ENCODE measurements at regions not wholly inside any gene's neighbourhood (a gene's known extent, or its start where the extent isn't known, plus 50 kb on each side); places are given as distances from the start of the nearest gene placed in this dataset.

DNA sequence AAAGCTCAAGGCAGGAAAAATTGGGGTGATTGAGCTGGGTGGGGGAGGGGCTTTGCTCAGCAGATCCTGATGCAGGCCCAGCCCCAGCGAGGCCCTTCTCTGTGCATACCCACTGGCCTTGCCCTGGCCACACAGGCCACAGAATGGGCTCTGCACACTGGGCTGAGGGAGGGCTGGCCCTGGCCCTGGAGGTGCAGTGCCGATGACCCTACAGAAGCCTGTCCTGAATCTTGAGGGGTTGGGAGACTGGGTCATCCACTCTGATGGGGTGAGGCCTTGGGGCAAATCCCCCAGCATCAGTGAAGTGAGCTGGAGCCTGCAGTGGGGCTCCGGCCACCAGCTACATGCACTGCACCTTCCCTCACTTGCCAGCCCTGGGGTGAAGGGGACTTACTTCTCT lies 153.1 kb downstream of the URI1 start:
- H3K27me3 ChIP-seq (ENCODE audit: control insufficient read depth in 4 of 4, insufficient read depth in 4 of 4, low read length in 3 of 4), result no peaks in the 10 kb centered on the region
- no peak for DNase-seq (ENCODE audit: low spot score)
- H3K4me1 ChIP-seq (ENCODE audit: control insufficient read depth in 4 of 4, insufficient read depth in 4 of 4, low read length in 3 of 4), result no peaks in the 10 kb centered on the region
- H3K27ac ChIP-seq (ENCODE audit: low read depth in 1 of 2, low read length in 2 of 2), result no peak overlapping the region
- no peak overlapping the region for H3K9ac ChIP-seq (ENCODE audit: low read depth in 1 of 2, low read length in 2 of 2)
- H3K4me3 ChIP-seq (ENCODE audit: low read depth in 1 of 3, low read length in 3 of 3), result no peak overlapping the region
- H3K9me3 ChIP-seq (ENCODE audit: control insufficient read depth in 4 of 4, low read length in 3 of 4), result no peaks in the 10 kb centered on the region
- no peaks in the 10 kb centered on the region for H3K36me3 ChIP-seq (ENCODE audit: control insufficient read depth in 4 of 4, insufficient read depth in 3 of 4, low read depth in 1 of 4, low read length in 3 of 4)
- 89% methylated on average over 3 of the region's 3 CpGs for WGBS
- no peak for TF ChIP-seq NR2F2 (IDR thresholded peaks at IDR 0.05)
- no peak for TF ChIP-seq HNF4A (conservative IDR thresholded peaks at IDR 0.05)
- TF ChIP-seq TAF1 (conservative IDR thresholded peaks at IDR 0.05), result no peak
- no peak for TF ChIP-seq YY1 (IDR thresholded peaks at IDR 0.05)
- TF ChIP-seq GABPA (IDR thresholded peaks at IDR 0.05 in 1 of 2, conservative IDR thresholded peaks at IDR 0.05 in 1 of 2), result no peak
- no peak for TF ChIP-seq ATF3 (IDR thresholded peaks at IDR 0.05)
- TF ChIP-seq, protein P1, sequence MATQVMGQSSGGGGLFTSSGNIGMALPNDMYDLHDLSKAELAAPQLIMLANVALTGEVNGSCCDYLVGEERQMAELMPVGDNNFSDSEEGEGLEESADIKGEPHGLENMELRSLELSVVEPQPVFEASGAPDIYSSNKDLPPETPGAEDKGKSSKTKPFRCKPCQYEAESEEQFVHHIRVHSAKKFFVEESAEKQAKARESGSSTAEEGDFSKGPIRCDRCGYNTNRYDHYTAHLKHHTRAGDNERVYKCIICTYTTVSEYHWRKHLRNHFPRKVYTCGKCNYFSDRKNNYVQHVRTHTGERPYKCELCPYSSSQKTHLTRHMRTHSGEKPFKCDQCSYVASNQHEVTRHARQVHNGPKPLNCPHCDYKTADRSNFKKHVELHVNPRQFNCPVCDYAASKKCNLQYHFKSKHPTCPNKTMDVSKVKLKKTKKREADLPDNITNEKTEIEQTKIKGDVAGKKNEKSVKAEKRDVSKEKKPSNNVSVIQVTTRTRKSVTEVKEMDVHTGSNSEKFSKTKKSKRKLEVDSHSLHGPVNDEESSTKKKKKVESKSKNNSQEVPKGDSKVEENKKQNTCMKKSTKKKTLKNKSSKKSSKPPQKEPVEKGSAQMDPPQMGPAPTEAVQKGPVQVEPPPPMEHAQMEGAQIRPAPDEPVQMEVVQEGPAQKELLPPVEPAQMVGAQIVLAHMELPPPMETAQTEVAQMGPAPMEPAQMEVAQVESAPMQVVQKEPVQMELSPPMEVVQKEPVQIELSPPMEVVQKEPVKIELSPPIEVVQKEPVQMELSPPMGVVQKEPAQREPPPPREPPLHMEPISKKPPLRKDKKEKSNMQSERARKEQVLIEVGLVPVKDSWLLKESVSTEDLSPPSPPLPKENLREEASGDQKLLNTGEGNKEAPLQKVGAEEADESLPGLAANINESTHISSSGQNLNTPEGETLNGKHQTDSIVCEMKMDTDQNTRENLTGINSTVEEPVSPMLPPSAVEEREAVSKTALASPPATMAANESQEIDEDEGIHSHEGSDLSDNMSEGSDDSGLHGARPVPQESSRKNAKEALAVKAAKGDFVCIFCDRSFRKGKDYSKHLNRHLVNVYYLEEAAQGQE (IDR thresholded peaks at IDR 0.05), result no peak
- no peak for TF ChIP-seq MAX (IDR thresholded peaks at IDR 0.05)
- TF ChIP-seq FOXA2 (IDR thresholded peaks at IDR 0.05), result no peak
- TF ChIP-seq SP1 (IDR thresholded peaks at IDR 0.05), result no peak
- no peak for TF ChIP-seq RXRA (IDR thresholded peaks at IDR 0.05)
- TF ChIP-seq RAD21 (IDR thresholded peaks at IDR 0.05), result no peak
- no peak for TF ChIP-seq EGR1 (IDR thresholded peaks at IDR 0.05; ENCODE audit: low read depth in 2 of 2)
- no peak for TF ChIP-seq JUND (IDR thresholded peaks at IDR 0.05)
- TF ChIP-seq FOXA1 (IDR thresholded peaks at IDR 0.05), result no peak

DNA sequence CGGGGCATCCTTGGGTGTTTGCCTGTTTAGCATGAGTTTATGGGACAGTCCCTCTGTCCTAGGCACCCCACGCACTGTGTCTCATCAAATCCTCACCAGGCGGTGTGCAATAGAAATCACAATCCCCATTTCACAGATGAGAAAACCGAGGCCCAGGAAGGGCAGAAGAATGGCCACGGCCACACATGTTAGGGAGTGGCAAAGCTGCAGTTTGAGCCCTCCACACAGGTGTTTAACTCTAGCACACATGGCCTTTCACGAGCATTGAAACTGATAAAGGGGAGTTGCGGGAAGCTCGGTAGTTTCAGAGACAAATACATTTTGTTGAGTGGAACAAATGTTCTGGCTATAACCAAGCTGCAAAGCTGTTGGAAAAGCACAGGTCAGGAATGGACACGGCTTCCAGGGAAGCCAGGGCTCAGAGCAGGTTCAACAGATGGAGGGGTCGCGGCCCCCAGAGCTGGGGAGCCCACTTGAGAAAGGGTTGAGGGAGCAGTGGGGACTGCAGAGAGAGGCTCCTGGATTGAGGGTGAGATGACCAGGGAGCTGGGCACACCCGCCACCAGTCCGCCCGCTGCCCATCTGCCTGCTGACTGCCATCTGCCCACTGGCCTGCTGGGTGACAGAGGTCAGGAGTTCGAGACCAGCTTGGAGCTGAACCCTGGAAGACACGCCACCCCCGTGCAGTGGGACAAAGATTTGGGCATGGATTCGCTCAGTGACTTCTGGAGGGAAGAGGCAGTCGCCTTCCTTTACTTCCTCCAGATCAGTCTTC lies 154.7 kb downstream of the URI1 start:
- no peak for DNase-seq (ENCODE audit: low spot score)
- H3K36me3 ChIP-seq (ENCODE audit: control insufficient read depth in 4 of 4, insufficient read depth in 3 of 4, low read depth in 1 of 4, low read length in 3 of 4), result no peaks in the 10 kb centered on the region
- no peak overlapping the region for H3K27ac ChIP-seq (ENCODE audit: low read depth in 1 of 2, low read length in 2 of 2)
- no peaks in the 10 kb centered on the region for H3K9me3 ChIP-seq (ENCODE audit: control insufficient read depth in 4 of 4, low read length in 3 of 4)
- no peaks in the 10 kb centered on the region for H3K4me1 ChIP-seq (ENCODE audit: control insufficient read depth in 4 of 4, insufficient read depth in 4 of 4, low read length in 3 of 4)
- no peak overlapping the region for H3K9ac ChIP-seq (ENCODE audit: low read depth in 1 of 2, low read length in 2 of 2)
- no peaks in the 10 kb centered on the region for H3K27me3 ChIP-seq (ENCODE audit: control insufficient read depth in 4 of 4, insufficient read depth in 4 of 4, low read length in 3 of 4)
- WGBS, result 91% methylated on average over 19 of the region's 19 CpGs
- H3K4me3 ChIP-seq (ENCODE audit: low read depth in 1 of 3, low read length in 3 of 3), result no peak overlapping the region
- no peak for TF ChIP-seq RXRA (IDR thresholded peaks at IDR 0.05)
- TF ChIP-seq MAX (IDR thresholded peaks at IDR 0.05), result no peak
- TF ChIP-seq JUND (IDR thresholded peaks at IDR 0.05), result no peak
- no peak for TF ChIP-seq HNF4G (IDR thresholded peaks at IDR 0.05)
- no peak for TF ChIP-seq TAF1 (conservative IDR thresholded peaks at IDR 0.05)
- TF ChIP-seq HNF4A (conservative IDR thresholded peaks at IDR 0.05), result no peak
- TF ChIP-seq SP1 (IDR thresholded peaks at IDR 0.05), result no peak
- no peak for TF ChIP-seq FOXA1 (IDR thresholded peaks at IDR 0.05)
- no peak for TF ChIP-seq NR2F2 (IDR thresholded peaks at IDR 0.05)
- TF ChIP-seq, protein P1 (IDR thresholded peaks at IDR 0.05), result no peak
- TF ChIP-seq ZBTB33 (IDR thresholded peaks at IDR 0.05), result no peak
- TF ChIP-seq GABPA (IDR thresholded peaks at IDR 0.05 in 1 of 2, conservative IDR thresholded peaks at IDR 0.05 in 1 of 2), result no peak
- TF ChIP-seq, protein P2, sequence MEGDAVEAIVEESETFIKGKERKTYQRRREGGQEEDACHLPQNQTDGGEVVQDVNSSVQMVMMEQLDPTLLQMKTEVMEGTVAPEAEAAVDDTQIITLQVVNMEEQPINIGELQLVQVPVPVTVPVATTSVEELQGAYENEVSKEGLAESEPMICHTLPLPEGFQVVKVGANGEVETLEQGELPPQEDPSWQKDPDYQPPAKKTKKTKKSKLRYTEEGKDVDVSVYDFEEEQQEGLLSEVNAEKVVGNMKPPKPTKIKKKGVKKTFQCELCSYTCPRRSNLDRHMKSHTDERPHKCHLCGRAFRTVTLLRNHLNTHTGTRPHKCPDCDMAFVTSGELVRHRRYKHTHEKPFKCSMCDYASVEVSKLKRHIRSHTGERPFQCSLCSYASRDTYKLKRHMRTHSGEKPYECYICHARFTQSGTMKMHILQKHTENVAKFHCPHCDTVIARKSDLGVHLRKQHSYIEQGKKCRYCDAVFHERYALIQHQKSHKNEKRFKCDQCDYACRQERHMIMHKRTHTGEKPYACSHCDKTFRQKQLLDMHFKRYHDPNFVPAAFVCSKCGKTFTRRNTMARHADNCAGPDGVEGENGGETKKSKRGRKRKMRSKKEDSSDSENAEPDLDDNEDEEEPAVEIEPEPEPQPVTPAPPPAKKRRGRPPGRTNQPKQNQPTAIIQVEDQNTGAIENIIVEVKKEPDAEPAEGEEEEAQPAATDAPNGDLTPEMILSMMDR (IDR thresholded peaks at IDR 0.05; ENCODE audit: low read depth, low read length, missing input control), result no peak
- no peak for TF ChIP-seq RAD21 (IDR thresholded peaks at IDR 0.05)
- no peak for TF ChIP-seq EGR1 (IDR thresholded peaks at IDR 0.05; ENCODE audit: low read depth in 2 of 2)

Data from liver (tissue), 8 donors.